ENCODE measurements at regions not wholly inside any gene's neighbourhood (a gene's known extent, or its start where the extent isn't known, plus 50 kb on each side); places are given as distances from the start of the nearest gene placed in this dataset.

DNA sequence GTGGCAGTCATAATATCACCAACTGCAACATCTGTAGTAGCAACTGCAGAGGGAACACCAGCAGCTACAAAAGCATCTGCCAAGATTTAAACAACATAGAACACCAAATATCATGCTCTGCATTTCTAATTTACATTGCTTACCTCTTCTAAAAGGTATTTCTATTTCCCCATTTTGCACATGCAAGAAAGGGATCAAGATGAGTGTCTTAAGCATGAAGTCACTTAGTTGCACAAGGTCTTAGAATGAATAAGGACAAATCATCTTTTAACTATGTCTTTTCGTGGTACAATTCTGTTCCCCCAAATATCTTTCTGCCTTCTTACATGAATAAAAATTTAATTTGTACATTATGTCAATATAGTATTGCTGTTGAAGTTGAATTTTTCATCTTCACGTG lies 1746.4 kb downstream of the EFNA5 start:
- TF ChIP-seq, protein P1, sequence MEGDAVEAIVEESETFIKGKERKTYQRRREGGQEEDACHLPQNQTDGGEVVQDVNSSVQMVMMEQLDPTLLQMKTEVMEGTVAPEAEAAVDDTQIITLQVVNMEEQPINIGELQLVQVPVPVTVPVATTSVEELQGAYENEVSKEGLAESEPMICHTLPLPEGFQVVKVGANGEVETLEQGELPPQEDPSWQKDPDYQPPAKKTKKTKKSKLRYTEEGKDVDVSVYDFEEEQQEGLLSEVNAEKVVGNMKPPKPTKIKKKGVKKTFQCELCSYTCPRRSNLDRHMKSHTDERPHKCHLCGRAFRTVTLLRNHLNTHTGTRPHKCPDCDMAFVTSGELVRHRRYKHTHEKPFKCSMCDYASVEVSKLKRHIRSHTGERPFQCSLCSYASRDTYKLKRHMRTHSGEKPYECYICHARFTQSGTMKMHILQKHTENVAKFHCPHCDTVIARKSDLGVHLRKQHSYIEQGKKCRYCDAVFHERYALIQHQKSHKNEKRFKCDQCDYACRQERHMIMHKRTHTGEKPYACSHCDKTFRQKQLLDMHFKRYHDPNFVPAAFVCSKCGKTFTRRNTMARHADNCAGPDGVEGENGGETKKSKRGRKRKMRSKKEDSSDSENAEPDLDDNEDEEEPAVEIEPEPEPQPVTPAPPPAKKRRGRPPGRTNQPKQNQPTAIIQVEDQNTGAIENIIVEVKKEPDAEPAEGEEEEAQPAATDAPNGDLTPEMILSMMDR (IDR thresholded peaks at IDR 0.05 in 2 of 3, conservative IDR thresholded peaks at IDR 0.05 in 1 of 3; ENCODE audit: borderline replicate concordance in 1 of 3, insufficient read depth in 1 of 3, low read depth in 2 of 3, low read length in 2 of 3), result no peak
- TF ChIP-seq EZH2 (IDR thresholded peaks at IDR 0.05), result no peak
- TF ChIP-seq POLR2A (IDR thresholded peaks at IDR 0.05; ENCODE audit: borderline replicate concordance, extremely low read depth, insufficient read depth, insufficient read length), result no peak
- TF ChIP-seq, protein P2, sequence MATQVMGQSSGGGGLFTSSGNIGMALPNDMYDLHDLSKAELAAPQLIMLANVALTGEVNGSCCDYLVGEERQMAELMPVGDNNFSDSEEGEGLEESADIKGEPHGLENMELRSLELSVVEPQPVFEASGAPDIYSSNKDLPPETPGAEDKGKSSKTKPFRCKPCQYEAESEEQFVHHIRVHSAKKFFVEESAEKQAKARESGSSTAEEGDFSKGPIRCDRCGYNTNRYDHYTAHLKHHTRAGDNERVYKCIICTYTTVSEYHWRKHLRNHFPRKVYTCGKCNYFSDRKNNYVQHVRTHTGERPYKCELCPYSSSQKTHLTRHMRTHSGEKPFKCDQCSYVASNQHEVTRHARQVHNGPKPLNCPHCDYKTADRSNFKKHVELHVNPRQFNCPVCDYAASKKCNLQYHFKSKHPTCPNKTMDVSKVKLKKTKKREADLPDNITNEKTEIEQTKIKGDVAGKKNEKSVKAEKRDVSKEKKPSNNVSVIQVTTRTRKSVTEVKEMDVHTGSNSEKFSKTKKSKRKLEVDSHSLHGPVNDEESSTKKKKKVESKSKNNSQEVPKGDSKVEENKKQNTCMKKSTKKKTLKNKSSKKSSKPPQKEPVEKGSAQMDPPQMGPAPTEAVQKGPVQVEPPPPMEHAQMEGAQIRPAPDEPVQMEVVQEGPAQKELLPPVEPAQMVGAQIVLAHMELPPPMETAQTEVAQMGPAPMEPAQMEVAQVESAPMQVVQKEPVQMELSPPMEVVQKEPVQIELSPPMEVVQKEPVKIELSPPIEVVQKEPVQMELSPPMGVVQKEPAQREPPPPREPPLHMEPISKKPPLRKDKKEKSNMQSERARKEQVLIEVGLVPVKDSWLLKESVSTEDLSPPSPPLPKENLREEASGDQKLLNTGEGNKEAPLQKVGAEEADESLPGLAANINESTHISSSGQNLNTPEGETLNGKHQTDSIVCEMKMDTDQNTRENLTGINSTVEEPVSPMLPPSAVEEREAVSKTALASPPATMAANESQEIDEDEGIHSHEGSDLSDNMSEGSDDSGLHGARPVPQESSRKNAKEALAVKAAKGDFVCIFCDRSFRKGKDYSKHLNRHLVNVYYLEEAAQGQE (IDR thresholded peaks at IDR 0.05; ENCODE audit: low read depth), result no peak
- no peak for TF ChIP-seq TCF7L2 (IDR thresholded peaks at IDR 0.05; ENCODE audit: borderline replicate concordance, extremely low read depth, insufficient read depth, insufficient read length)
- TF ChIP-seq RAD21 (IDR thresholded peaks at IDR 0.05; ENCODE audit: low read depth), result no peak
- TF ChIP-seq EGR1 (IDR thresholded peaks at IDR 0.05; ENCODE audit: low read depth), result no peak
- no peak for TF ChIP-seq EZH2phosphoT487 (IDR thresholded peaks at IDR 0.05; ENCODE audit: borderline replicate concordance)
- TF ChIP-seq, protein P3, sequence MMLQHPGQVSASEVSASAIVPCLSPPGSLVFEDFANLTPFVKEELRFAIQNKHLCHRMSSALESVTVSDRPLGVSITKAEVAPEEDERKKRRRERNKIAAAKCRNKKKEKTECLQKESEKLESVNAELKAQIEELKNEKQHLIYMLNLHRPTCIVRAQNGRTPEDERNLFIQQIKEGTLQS (IDR thresholded peaks at IDR 0.05), result no peak
- no peak for TF ChIP-seq SP1 (IDR thresholded peaks at IDR 0.05; ENCODE audit: low read depth)
- no peak for TF ChIP-seq POLR2AphosphoS5 (IDR thresholded peaks at IDR 0.05; ENCODE audit: low read depth, low read length)

All from HCT116 (cell line).